GM20000 (cell line): ENCODE measurements at regions not wholly inside any gene's neighbourhood (a gene's known extent, or its start where the extent isn't known, plus 50 kb on each side); places are given as distances from the start of the nearest gene placed in this dataset.

ENCODE experiments used
- DNase-seq: peaks from one replicate; pipeline ENCODE4 v3.0.0; 2012; ENCODE audit warnings: low spot score
- TF ChIP-seq, protein P1 (sequence below): IDR thresholded peaks from 2 replicates; pipeline ENCODE4 v1.5.1; 2012; ENCODE audit warnings: mild to moderate bottlenecking, control low read depth; ENCODE audit errors: extremely low read depth, missing control alignments

DNA sequence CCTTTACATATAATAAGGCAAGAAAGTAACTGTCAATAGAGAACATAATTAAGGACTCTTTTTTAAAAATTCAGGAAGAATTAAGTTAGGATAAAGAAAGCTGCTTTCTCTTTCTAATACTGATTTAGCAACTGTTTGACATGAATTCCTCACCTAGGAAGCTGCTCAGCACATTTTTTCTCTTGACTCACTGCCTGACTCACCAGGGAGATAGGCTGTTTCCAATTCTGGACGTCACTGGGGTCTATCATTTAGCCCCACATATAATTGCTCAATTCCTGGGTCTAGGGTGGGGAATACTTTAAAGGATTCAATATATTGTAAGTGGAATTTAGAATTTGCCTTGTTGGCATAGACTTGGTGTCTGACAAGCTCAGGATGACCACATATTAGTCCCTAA, 50.8 kb upstream of the UGP2 start:
- DNase-seq, result no peak
- TF ChIP-seq, protein P1, sequence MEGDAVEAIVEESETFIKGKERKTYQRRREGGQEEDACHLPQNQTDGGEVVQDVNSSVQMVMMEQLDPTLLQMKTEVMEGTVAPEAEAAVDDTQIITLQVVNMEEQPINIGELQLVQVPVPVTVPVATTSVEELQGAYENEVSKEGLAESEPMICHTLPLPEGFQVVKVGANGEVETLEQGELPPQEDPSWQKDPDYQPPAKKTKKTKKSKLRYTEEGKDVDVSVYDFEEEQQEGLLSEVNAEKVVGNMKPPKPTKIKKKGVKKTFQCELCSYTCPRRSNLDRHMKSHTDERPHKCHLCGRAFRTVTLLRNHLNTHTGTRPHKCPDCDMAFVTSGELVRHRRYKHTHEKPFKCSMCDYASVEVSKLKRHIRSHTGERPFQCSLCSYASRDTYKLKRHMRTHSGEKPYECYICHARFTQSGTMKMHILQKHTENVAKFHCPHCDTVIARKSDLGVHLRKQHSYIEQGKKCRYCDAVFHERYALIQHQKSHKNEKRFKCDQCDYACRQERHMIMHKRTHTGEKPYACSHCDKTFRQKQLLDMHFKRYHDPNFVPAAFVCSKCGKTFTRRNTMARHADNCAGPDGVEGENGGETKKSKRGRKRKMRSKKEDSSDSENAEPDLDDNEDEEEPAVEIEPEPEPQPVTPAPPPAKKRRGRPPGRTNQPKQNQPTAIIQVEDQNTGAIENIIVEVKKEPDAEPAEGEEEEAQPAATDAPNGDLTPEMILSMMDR, result no peak

DNA sequence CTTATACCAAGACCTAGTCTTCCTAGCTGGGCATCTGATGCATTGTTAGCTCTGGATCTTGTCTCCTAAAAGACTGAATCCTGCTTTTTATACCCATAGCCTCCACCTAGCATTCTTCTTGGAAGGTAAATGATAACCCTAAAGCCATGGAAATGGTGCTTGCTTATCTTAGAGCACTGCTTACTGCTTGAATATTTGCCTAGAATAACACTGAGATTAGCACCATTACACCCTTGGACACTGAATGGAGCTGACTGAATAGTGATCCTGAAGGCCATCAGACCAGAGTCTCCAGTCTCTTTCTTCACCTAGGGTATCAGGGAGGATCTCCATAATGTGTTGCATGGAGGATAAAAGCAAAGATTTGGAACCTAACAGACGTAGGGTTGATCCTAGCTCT, 50.3 kb upstream of the UGP2 start:
- DNase-seq, result no peak
- TF ChIP-seq, protein P1, result no peak
